GM12878 (cell line): ENCODE measurements at regions not wholly inside any gene's neighbourhood (a gene's known extent, or its start where the extent isn't known, plus 50 kb on each side); places are given as distances from the start of the nearest gene placed in this dataset.

ENCODE experiments used
- ATAC-seq: fragments of 200-7000 bp; cut with Tn5 transposase; 3 replicates; pipeline ENCODE4 v1.9.1; 2020; ENCODE audit warnings: mild to moderate bottlenecking, moderate library complexity
- BruUV-seq: library from RNA; stranded (reverse); fragments of 400-500 nt; replicated peaks from 2 replicates; lab custom pipeline; 2021; lab: Mats Ljungman, UMichigan
- CTCF ChIA-PET: fragments of 300-600 bp; sonication (Branson Sonifier 250); formaldehyde crosslinking; extraction: SDS; loops from one replicate; lab custom pipeline; 2021; ENCODE audit warnings: inconsistent platforms; lab: Yijun Ruan, JAX
- POLR2A ChIA-PET: fragments of 350-600 bp; formaldehyde crosslinking; extraction: SDS; loops from one replicate; lab custom pipeline; 2021; ENCODE audit warnings: inconsistent platforms; lab: Charles Lee
- RAD21 ChIA-PET: fragments of 300-600 bp; sonication (Branson Sonifier 250); formaldehyde crosslinking; loops from one replicate; lab custom pipeline; 2023; ENCODE audit warnings: antibody characterized with exemption; ENCODE audit not compliant: unreplicated experiment; lab: Charles Lee
- SMC1A ChIA-PET: fragments of 300-600 bp; sonication (Branson Sonifier 250); formaldehyde crosslinking; loops from one replicate; lab custom pipeline; 2023; ENCODE audit not compliant: unreplicated experiment, uncharacterized antibody; lab: Charles Lee
- DNase-seq: peaks from one replicate; pipeline ENCODE4 v3.0.0-alpha.2; 2011; ENCODE audit warnings: low read depth, low spot score
- FAIRE-seq: peaks from 3 replicates; lab custom pipeline; 2011; peaks lifted over from hg19 to GRCh38; lab: Jason Lieb, UNC
- H2AFZ ChIP-seq: 2 replicates; pipeline ENCODE4 v1.6.0; 2011; ENCODE audit warnings: low read depth, low read length, control low read depth; ENCODE audit not compliant: control insufficient read depth
- H3K27ac ChIP-seq: 2 replicates; pipeline ENCODE4 v1.5.1; 2011; ENCODE audit warnings: control low read depth; ENCODE audit not compliant: control insufficient read depth, insufficient read depth
- H3K27me3 ChIP-seq, 2 experiments: replicated peaks in 1 of 2; 2 replicates each; pipeline versions ENCODE4 v1.6.0 to v1.6.1; 2011; ENCODE audit warnings: low read length in 1 of 2; ENCODE audit not compliant: control insufficient read depth in 2 of 2, insufficient read depth in 2 of 2
- H3K36me3 ChIP-seq, 2 experiments: 2 replicates each; pipeline ENCODE4 v1.5.1; 2011; ENCODE audit warnings: low read length in 1 of 2; ENCODE audit not compliant: control insufficient read depth in 2 of 2, insufficient read depth in 2 of 2
- H3K4me1 ChIP-seq: 2 replicates; pipeline ENCODE4 v1.6.1; 2011; ENCODE audit warnings: mild to moderate bottlenecking, low read length, moderate library complexity, mixed read lengths; ENCODE audit not compliant: control insufficient read depth, insufficient read depth
- H3K4me2 ChIP-seq: 2 replicates; pipeline ENCODE4 v1.6.0; 2011; ENCODE audit warnings: control low read depth; ENCODE audit not compliant: control insufficient read depth, insufficient read depth
- H3K4me3 ChIP-seq: fragments of 200-600 bp; sonication (generic); 2 replicates; pipeline ENCODE4 v1.5.1; 2016
- H3K79me2 ChIP-seq: 2 replicates; pipeline ENCODE4 v1.6.0; 2011; ENCODE audit warnings: low read length; ENCODE audit not compliant: control insufficient read depth, insufficient read depth
- H3K9ac ChIP-seq: 2 replicates; pipeline ENCODE4 v1.8.0; 2011; ENCODE audit warnings: low read length, control low read depth, mixed read lengths; ENCODE audit not compliant: control insufficient read depth, insufficient read depth
- H3K9me3 ChIP-seq: replicated peaks from 3 replicates; pipeline ENCODE4 v1.5.1; 2011; ENCODE audit warnings: mild to moderate bottlenecking, low read length; ENCODE audit not compliant: control insufficient read depth, insufficient read depth
- H4K20me1 ChIP-seq: 2 replicates; pipeline ENCODE4 v1.6.0; 2011; ENCODE audit not compliant: control insufficient read depth, insufficient read depth
- BMI1 ChIP-seq: fragments of 450-650 bp; IDR thresholded peaks from 2 replicates; pipeline ENCODE4 v1.6.1; 2016; ENCODE audit warnings: mild to moderate bottlenecking, moderate library complexity, borderline replicate concordance
- CBX5 ChIP-seq: sonication (generic); IDR thresholded peaks from 2 replicates; pipeline ENCODE4 v1.6.1; 2016; ENCODE audit warnings: low read depth, moderate library complexity, mild to moderate bottlenecking, inconsistent platforms
- EP300 ChIP-seq, 2 experiments: fragments of 150-350 bp in 1 of 2; IDR thresholded peaks; 2 replicates each; pipeline ENCODE4 v1.6.1; 2011 to 2012; ENCODE audit warnings: low read depth in 2 of 2, low read length in 2 of 2, borderline replicate concordance in 1 of 2, improper control_type of control experiment in 1 of 2, inconsistent platforms in 1 of 2; ENCODE audit not compliant: control insufficient read depth in 1 of 2
- MEF2B ChIP-seq: fragments of 450-650 bp; IDR thresholded peaks from 2 replicates; pipeline ENCODE4 v1.6.1; 2018; ENCODE audit warnings: mild to moderate bottlenecking, moderate library complexity; ENCODE audit not compliant: partially characterized antibody, poor library complexity, severe bottlenecking
- NFYB ChIP-seq: IDR thresholded peaks from 2 replicates; pipeline ENCODE4 v1.6.1; 2011; ENCODE audit warnings: low read depth, mild to moderate bottlenecking, low read length, improper control_type of control experiment, moderate library complexity; ENCODE audit not compliant: insufficient read depth
- PML ChIP-seq: IDR thresholded peaks from 2 replicates; pipeline ENCODE4 v1.6.1; 2012; ENCODE audit warnings: low read length, inconsistent platforms
- SUZ12 ChIP-seq: fragments of 200-600 bp; sonication (generic); IDR thresholded peaks from one replicate; pipeline ENCODE4 v1.6.1; 2018; ENCODE audit warnings: antibody characterized with exemption, mild to moderate bottlenecking; ENCODE audit not compliant: unreplicated experiment
- WGBS: methylation state at CpG from one replicate; pipeline ENCODE4 v1.1.6; 2016; ENCODE audit warnings: low lambda C conversion rate; ENCODE audit not compliant: insufficient replicate concordance, insufficient coverage; ENCODE audit errors: missing lambda C conversion rate; 5-methylcytosine and 5-hydroxymethylcytosine counted together
- in situ Hi-C: fragments of 300-500 bp; cut with MboI; formaldehyde crosslinking; loops from 9 replicates; pipeline ENCODE4 v1.14.3; 2018; ENCODE audit warnings: mixed read lengths
- intact Hi-C: fragments of 100-400 bp; cut with micrococcal nuclease; formaldehyde crosslinking; loops from one replicate; pipeline ENCODE4 v1.14.2; 2022; ENCODE audit not compliant: unreplicated experiment

DNA sequence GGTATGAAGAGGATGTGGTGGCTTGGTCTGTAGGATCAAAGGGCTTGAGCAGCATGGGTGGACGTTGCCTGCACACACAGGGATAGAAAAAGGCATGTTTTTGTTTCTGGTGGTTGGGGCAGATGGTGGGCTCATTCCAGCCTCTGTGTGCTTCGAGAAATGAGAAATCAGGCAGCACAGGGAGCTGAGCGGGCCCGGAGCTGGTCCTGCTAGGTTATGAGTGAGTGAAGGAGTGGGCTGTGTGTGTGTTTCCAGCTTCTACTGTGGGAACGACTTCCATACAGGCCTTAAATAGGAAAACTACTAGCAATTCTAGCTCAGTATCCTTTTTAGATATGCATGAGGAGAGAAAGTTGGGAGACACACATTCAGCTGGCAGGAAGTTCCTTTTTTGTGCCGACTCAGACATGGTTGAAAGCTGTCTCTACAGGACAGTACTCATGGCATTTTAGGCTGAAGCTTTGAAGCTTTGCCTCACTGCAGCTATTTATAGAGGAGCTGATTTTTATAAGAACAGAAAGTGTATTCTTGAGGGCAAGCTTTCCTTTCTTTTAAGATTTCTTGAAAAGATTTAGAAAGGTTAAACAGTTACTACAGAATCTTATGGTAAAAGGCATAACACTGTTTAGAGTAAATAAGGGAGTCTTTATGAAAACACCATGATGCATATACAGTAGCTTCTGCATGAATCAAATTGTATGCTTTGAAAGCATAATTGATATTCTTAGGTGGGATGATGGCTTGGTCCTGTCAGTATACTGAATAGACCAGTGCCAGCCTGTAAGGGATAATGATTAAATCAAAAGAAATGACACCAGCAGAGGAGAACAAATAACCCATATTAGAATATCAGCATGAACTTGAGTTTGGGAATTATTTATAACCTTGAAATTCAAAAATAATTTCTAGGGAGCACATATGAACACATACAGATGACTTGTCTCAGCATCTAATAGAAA lies 104.0 kb upstream of the MAN1A1 start:
- POLR2A ChIA-PET, result interaction anchor here (0.7 kb wide), 1 partner anchor 10 kb away, joined by 4 read pairs; no protein-coding TSS in a partner anchor
- in situ Hi-C loops, result no loop called here
- RAD21 ChIA-PET, result interaction anchor here (0.9 kb wide), 1 partner anchor 10 kb away, joined by 3 read pairs; no protein-coding TSS in a partner anchor
- H3K9me3 ChIP-seq, result no peaks in the 10 kb centered on the region; the same call in 2 of the 3 replicates
- H3K27ac ChIP-seq, result no peak overlapping the region
- H3K4me1 ChIP-seq, result peaks cover 11% of the 10 kb centered on the region
- no TSS peak for BruUV-seq
- H3K9ac ChIP-seq, result no peak overlapping the region
- no peaks in the 10 kb centered on the region for H3K36me3 ChIP-seq
- FAIRE-seq (no peak), ATAC-seq (no peak), DNase-seq (no peak)
- no peak overlapping the region for H3K4me3 ChIP-seq
- H3K27me3 ChIP-seq, result no peaks in the 10 kb centered on the region
- SMC1A ChIA-PET, result interaction anchor here (1.4 to 12.9 kb wide), 3 partner anchors 8 to 35 kb away, joined by 4 to 109 read pairs (median 6); no protein-coding TSS in a partner anchor
- no peaks in the 10 kb centered on the region for H4K20me1 ChIP-seq
- H2AFZ ChIP-seq, result no peak overlapping the region
- WGBS, result 57% methylated on average over 6 of the region's 6 CpGs
- CTCF ChIA-PET, result interaction anchor here (1.0 kb wide), 1 partner anchor 9 kb away, joined by 3 read pairs; no protein-coding TSS in a partner anchor
- no peaks in the 10 kb centered on the region for H3K79me2 ChIP-seq
- intact Hi-C loops, result no loop called here
- H3K4me2 ChIP-seq, result no peak overlapping the region
- no peak for TF ChIP-seq BMI1
- TF ChIP-seq PML, result no peak
- TF ChIP-seq EP300 (IDR thresholded peaks at IDR 0.05; ENCODE audit: borderline replicate concordance in 1 of 2, control insufficient read depth in 1 of 2, low read depth in 2 of 2, low read length in 2 of 2), result no peak
- TF ChIP-seq SUZ12, result no peak
- TF ChIP-seq CBX5, result no peak
- no peak for TF ChIP-seq MEF2B
- TF ChIP-seq NFYB, result no peak
- TF ChIP-seq, all 136 proteins: peak for 0
